IPS-18a (cell line): ENCODE measurements at regions not wholly inside any gene's neighbourhood (a gene's known extent, or its start where the extent isn't known, plus 50 kb on each side); places are given as distances from the start of the nearest gene placed in this dataset.

ENCODE experiments used
- H3K27ac ChIP-seq: one replicate; pipeline ENCODE4 v1.5.1; 2013; ENCODE audit warnings: low read length
- H3K27me3 ChIP-seq: one replicate; pipeline ENCODE4 v1.6.1; 2013; ENCODE audit warnings: mild to moderate bottlenecking, low read length; ENCODE audit not compliant: control insufficient read depth, insufficient read depth
- H3K36me3 ChIP-seq: one replicate; pipeline ENCODE4 v1.6.1; 2013; ENCODE audit warnings: low read depth, low read length; ENCODE audit not compliant: control insufficient read depth
- H3K4me1 ChIP-seq: one replicate; pipeline ENCODE4 v1.6.1; 2013; ENCODE audit warnings: low read depth, low read length; ENCODE audit not compliant: control insufficient read depth
- H3K4me3 ChIP-seq: one replicate; pipeline ENCODE4 v1.5.1; 2013; ENCODE audit warnings: low read length
- H3K9ac ChIP-seq: one replicate; pipeline ENCODE4 v1.6.1; 2013; ENCODE audit warnings: mild to moderate bottlenecking, low read length, moderate library complexity
- H3K9me3 ChIP-seq: one replicate; pipeline ENCODE4 v1.6.1; 2013; ENCODE audit warnings: low read depth, low read length; ENCODE audit not compliant: control insufficient read depth

- Histone ChIP-seq H3K4me3 (no peak overlapping the region), H3K4me1 (no peaks in the 10 kb centered on the region), H3K27ac (no peak overlapping the region), H3K27me3 (no peaks in the 10 kb centered on the region), H3K9ac (no peak overlapping the region), H3K36me3 (no peaks in the 10 kb centered on the region), H3K9me3 (no peaks in the 10 kb centered on the region)
Observed at GRCh38 chr6:88304520-88304919, 138.4 kb upstream of the CNR1 start.

- Histone ChIP-seq H3K27ac (no peak overlapping the region), H3K4me1 (no peaks in the 10 kb centered on the region), H3K27me3 (no peaks in the 10 kb centered on the region), H3K9me3 (no peaks in the 10 kb centered on the region), H3K4me3 (no peak overlapping the region), H3K9ac (no peak overlapping the region), H3K36me3 (no peaks in the 10 kb centered on the region)
Observed at GRCh38 chr6:88302769-88303225, 136.7 kb upstream of the CNR1 start.

GRCh38 chr6:88301888-88302768 is 136.0 kb upstream of the CNR1 start:
- H3K4me1 ChIP-seq = no peaks in the 10 kb centered on the region

GRCh38 chr6:88301256-88301655 is 135.1 kb upstream of the CNR1 start:
- H3K36me3 ChIP-seq = no peaks in the 10 kb centered on the region
- H3K4me3 ChIP-seq = no peak overlapping the region
- H3K9me3 ChIP-seq = no peaks in the 10 kb centered on the region
- no peak overlapping the region for H3K9ac ChIP-seq
- H3K4me1 ChIP-seq = no peaks in the 10 kb centered on the region
- H3K27me3 ChIP-seq = no peaks in the 10 kb centered on the region
- H3K27ac ChIP-seq = no peak overlapping the region

More at GRCh38 chr6:88301888-88302768, 136.0 kb upstream of the CNR1 start:
- no peaks in the 10 kb centered on the region for H3K9me3 ChIP-seq
- H3K36me3 ChIP-seq = no peaks in the 10 kb centered on the region
- H3K27me3 ChIP-seq = no peaks in the 10 kb centered on the region
- H3K4me3 ChIP-seq = no peak overlapping the region
- H3K9ac ChIP-seq = no peak overlapping the region
- no peak overlapping the region for H3K27ac ChIP-seq

GRCh38 chr6:88298066-88298845 is 132.1 kb upstream of the CNR1 start:
- no peaks in the 10 kb centered on the region for H3K9me3 ChIP-seq
- no peak overlapping the region for H3K27ac ChIP-seq
- H3K4me3 ChIP-seq = no peak overlapping the region
- H3K4me1 ChIP-seq = no peaks in the 10 kb centered on the region
- no peaks in the 10 kb centered on the region for H3K27me3 ChIP-seq
- H3K9ac ChIP-seq = no peak overlapping the region
- no peaks in the 10 kb centered on the region for H3K36me3 ChIP-seq

DNA sequence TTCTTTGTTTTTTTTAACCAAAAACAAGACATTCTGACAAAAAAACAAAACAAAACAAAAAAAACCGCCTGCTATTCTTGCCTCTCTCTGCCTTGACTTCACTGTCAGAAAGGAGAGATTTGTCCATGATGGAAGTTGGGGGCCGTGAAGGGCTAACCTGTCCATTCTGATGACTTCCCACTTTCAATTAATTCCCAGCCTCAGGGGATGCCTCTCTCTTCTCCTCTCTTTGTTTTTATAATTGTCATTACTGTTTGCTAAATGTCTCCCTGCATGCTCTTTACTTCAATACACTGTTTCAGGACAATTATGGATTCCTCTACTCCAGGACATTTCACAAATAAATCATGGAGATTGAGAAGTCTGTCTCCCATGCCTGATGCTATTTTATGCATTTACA is 130.5 kb upstream of the CNR1 start:
- no peaks in the 10 kb centered on the region for H3K4me1 ChIP-seq

GRCh38 chr6:88295663-88296062 is 129.5 kb upstream of the CNR1 start:
- H3K27me3 ChIP-seq = no peaks in the 10 kb centered on the region
- H3K9ac ChIP-seq = no peak overlapping the region
- H3K9me3 ChIP-seq = no peaks in the 10 kb centered on the region
- no peaks in the 10 kb centered on the region for H3K36me3 ChIP-seq
- no peak overlapping the region for H3K4me3 ChIP-seq
- H3K27ac ChIP-seq = no peak overlapping the region
- no peaks in the 10 kb centered on the region for H3K4me1 ChIP-seq

More for the DNA sequence above, 130.5 kb upstream of the CNR1 start:
- no peak overlapping the region for H3K9ac ChIP-seq
- no peaks in the 10 kb centered on the region for H3K27me3 ChIP-seq
- no peak overlapping the region for H3K27ac ChIP-seq
- H3K9me3 ChIP-seq = no peaks in the 10 kb centered on the region
- H3K36me3 ChIP-seq = no peaks in the 10 kb centered on the region
- no peak overlapping the region for H3K4me3 ChIP-seq

DNA sequence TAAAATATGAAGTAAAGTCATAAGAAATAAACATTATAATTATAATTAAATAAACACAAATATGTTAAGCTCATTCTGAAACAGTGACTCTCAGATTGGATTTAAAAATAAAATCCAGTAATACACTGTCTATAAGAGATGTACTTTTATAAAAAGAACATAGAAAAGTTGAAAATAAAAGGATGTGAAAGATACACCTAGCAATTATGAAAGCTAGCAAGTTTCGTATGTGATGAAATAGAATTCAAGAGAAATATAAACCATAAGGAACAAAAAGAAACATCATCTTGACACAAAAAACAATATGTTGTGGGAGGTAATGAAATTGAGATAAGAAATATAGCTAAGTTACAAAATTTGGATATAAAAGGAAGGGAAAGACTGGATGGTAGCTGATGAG is 128.6 kb upstream of the CNR1 start:
- H3K4me1 ChIP-seq = no peaks in the 10 kb centered on the region
- no peaks in the 10 kb centered on the region for H3K27me3 ChIP-seq

GRCh38 chr6:88290411-88290810 is 124.3 kb upstream of the CNR1 start:
- no peaks in the 10 kb centered on the region for H3K36me3 ChIP-seq
- H3K9me3 ChIP-seq = peaks cover 3% of the 10 kb centered on the region
- no peak overlapping the region for H3K27ac ChIP-seq
- H3K4me3 ChIP-seq = no peak overlapping the region
- no peaks in the 10 kb centered on the region for H3K4me1 ChIP-seq
- no peaks in the 10 kb centered on the region for H3K27me3 ChIP-seq
- H3K9ac ChIP-seq = no peak overlapping the region

More for the DNA sequence above, 128.6 kb upstream of the CNR1 start:
- H3K27ac ChIP-seq = no peak overlapping the region
- no peaks in the 10 kb centered on the region for H3K36me3 ChIP-seq
- no peaks in the 10 kb centered on the region for H3K9me3 ChIP-seq
- no peak overlapping the region for H3K4me3 ChIP-seq
- H3K9ac ChIP-seq = no peak overlapping the region

- Histone ChIP-seq H3K27ac (no peak overlapping the region), H3K9ac (no peak overlapping the region), H3K36me3 (no peaks in the 10 kb centered on the region), H3K27me3 (no peaks in the 10 kb centered on the region), H3K4me3 (no peak overlapping the region), H3K9me3 (peaks cover 3% of the 10 kb centered on the region), H3K4me1 (no peaks in the 10 kb centered on the region)
Observed at GRCh38 chr6:88287696-88288095, 121.5 kb upstream of the CNR1 start.

DNA sequence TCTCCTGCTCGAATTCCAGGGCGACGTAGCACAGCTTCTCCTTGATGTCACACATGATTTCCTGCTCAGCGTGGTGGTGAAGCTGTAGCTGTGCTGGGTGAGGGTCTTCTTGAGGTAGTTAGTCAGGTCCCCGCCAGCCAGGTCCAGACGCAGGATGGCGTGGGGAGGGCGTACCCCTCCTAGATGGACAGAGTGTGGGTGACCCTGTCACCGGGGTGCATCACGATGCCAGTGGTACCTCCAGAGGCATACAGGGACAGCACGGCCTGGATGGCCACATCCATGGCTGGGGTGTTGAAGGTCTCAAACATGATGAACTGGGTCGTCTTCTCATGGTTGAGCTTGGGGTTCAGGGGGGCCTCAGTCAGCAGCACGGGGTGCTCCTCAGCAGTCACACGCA is 110.2 kb upstream of the CNR1 start:
- no peak overlapping the region for H3K27ac ChIP-seq
- no peaks in the 10 kb centered on the region for H3K4me1 ChIP-seq
- no peaks in the 10 kb centered on the region for H3K9me3 ChIP-seq
- no peak overlapping the region for H3K4me3 ChIP-seq
- no peaks in the 10 kb centered on the region for H3K36me3 ChIP-seq
- no peak overlapping the region for H3K9ac ChIP-seq
- no peaks in the 10 kb centered on the region for H3K27me3 ChIP-seq
